ENCODE measurements at regions not wholly inside any gene's neighbourhood (a gene's known extent, or its start where the extent isn't known, plus 50 kb on each side); places are given as distances from the start of the nearest gene placed in this dataset.

DNA sequence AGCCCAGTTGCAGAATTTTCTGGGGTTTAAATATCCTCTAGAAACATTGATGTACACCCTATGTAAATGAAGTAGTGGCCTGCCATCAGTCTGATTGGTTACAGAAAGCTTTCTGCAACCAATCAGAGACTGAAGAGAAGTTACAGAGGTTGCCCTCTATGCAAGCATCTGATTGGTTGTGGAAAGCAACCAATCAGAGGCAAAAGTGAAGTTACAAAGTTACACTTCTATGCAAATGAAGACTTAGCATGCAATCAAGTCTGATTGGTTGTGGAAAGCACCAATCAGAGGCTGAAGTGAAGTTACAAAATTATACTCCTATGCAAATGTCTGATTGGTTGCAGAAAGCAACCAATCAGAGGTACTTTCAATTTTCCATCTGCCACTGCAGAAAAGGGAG lies 51.9 kb upstream of the USP9X start:
- TF ChIP-seq TAF1 (IDR thresholded peaks at IDR 0.05; ENCODE audit: borderline replicate concordance, low read depth, low read length) (no peak), CBFB (IDR thresholded peaks at IDR 0.05; ENCODE audit: low read depth) (no peak), MEF2B (IDR thresholded peaks at IDR 0.05; ENCODE audit: partially characterized antibody, poor library complexity, severe bottlenecking) (no peak)
- TF ChIP-seq, protein P1, sequence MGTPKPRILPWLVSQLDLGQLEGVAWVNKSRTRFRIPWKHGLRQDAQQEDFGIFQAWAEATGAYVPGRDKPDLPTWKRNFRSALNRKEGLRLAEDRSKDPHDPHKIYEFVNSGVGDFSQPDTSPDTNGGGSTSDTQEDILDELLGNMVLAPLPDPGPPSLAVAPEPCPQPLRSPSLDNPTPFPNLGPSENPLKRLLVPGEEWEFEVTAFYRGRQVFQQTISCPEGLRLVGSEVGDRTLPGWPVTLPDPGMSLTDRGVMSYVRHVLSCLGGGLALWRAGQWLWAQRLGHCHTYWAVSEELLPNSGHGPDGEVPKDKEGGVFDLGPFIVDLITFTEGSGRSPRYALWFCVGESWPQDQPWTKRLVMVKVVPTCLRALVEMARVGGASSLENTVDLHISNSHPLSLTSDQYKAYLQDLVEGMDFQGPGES (IDR thresholded peaks at IDR 0.05), result no peak
- TF ChIP-seq, protein P2, sequence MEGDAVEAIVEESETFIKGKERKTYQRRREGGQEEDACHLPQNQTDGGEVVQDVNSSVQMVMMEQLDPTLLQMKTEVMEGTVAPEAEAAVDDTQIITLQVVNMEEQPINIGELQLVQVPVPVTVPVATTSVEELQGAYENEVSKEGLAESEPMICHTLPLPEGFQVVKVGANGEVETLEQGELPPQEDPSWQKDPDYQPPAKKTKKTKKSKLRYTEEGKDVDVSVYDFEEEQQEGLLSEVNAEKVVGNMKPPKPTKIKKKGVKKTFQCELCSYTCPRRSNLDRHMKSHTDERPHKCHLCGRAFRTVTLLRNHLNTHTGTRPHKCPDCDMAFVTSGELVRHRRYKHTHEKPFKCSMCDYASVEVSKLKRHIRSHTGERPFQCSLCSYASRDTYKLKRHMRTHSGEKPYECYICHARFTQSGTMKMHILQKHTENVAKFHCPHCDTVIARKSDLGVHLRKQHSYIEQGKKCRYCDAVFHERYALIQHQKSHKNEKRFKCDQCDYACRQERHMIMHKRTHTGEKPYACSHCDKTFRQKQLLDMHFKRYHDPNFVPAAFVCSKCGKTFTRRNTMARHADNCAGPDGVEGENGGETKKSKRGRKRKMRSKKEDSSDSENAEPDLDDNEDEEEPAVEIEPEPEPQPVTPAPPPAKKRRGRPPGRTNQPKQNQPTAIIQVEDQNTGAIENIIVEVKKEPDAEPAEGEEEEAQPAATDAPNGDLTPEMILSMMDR (IDR thresholded peaks at IDR 0.05 in 2 of 3, conservative IDR thresholded peaks at IDR 0.05 in 1 of 3; ENCODE audit: control insufficient read depth in 2 of 3, extremely low read depth in 1 of 3, insufficient read depth in 1 of 3, low read depth in 3 of 3, low read length in 3 of 3), result no peak
